HepG2 (cell line): ENCODE measurements at regions not wholly inside any gene's neighbourhood (a gene's known extent, or its start where the extent isn't known, plus 50 kb on each side); places are given as distances from the start of the nearest gene placed in this dataset.

Experiments
- ATAC-seq: fragments of 200-7000 bp; cut with Tn5 transposase; 3 replicates; pipeline ENCODE4 v1.9.1; 2020; ENCODE audit warnings: mild to moderate bottlenecking, moderate library complexity
- BruUV-seq: library from RNA; stranded (reverse); fragments of 400-500 nt; replicated peaks from 2 replicates; lab custom pipeline; 2021; lab: Mats Ljungman, UMichigan
- CTCF ChIA-PET: fragments of 300-600 bp; formaldehyde crosslinking; extraction: SDS; loops from one replicate; lab custom pipeline; 2021; ENCODE audit warnings: low total read pairs, inconsistent platforms, low intra/inter-chr PET ratio; lab: Yijun Ruan, JAX
- POLR2A ChIA-PET: fragments of 350-600 bp; sonication (Branson Sonifier 250); formaldehyde crosslinking; loops from one replicate; lab custom pipeline; 2020; ENCODE audit warnings: antibody characterized with exemption, inconsistent platforms; lab: Yijun Ruan, JAX
- DNase-seq: peaks from one replicate; pipeline ENCODE4 v3.0.0-alpha.2; 2015; ENCODE audit warnings: low spot score
- FAIRE-seq: peaks from 3 replicates; lab custom pipeline; 2011; peaks lifted over from hg19 to GRCh38; lab: Jason Lieb, UNC
- H2AFZ ChIP-seq: one replicate; pipeline ENCODE4 v1.6.1; 2011; ENCODE audit warnings: low read length, inconsistent platforms
- H3K27ac ChIP-seq: fragments of 300-600 bp; 3 replicates; pipeline ENCODE4 v1.8.0; 2011; ENCODE audit warnings: mixed run types, mild to moderate bottlenecking, mixed read lengths, low read length, inconsistent platforms; ENCODE audit not compliant: insufficient read depth; ENCODE audit errors: extremely low read length
- H3K27me3 ChIP-seq, 2 experiments: fragments of 200-600 bp in 1 of 2; 2 replicates in 1 of 2; 3 replicates in 1 of 2; pipeline versions ENCODE4 v1.6.0 to v1.8.0; 2011; ENCODE audit warnings: low read length in 2 of 2, mild to moderate bottlenecking in 2 of 2, moderate library complexity in 2 of 2, inconsistent platforms in 1 of 2; ENCODE audit not compliant: insufficient read depth in 2 of 2, control insufficient read depth in 1 of 2
- H3K36me3 ChIP-seq, 2 experiments: fragments of 200-600 bp in 1 of 2; replicated peaks in 1 of 2; 2 replicates in 1 of 2; 3 replicates in 1 of 2; pipeline versions ENCODE4 v1.5.1 to v1.8.0; 2011; ENCODE audit warnings: low read length in 2 of 2, inconsistent platforms in 1 of 2; ENCODE audit not compliant: insufficient read depth in 2 of 2, control insufficient read depth in 1 of 2
- H3K4me1 ChIP-seq: 2 replicates; pipeline ENCODE4 v1.5.1; 2012; ENCODE audit warnings: low read length, inconsistent platforms; ENCODE audit not compliant: insufficient read depth
- H3K4me2 ChIP-seq: 2 replicates; pipeline ENCODE4 v1.6.0; 2011; ENCODE audit warnings: low read depth, low read length, inconsistent platforms
- H3K4me3 ChIP-seq, 3 experiments: fragments of 200-600 bp in 1 of 3; sonication (generic), shearing (Covaris generic) in 1 of 3; replicated peaks in 1 of 3; 2 replicates each; pipeline ENCODE4 v1.5.1; 2011 to 2016; ENCODE audit warnings: low read length in 3 of 3, inconsistent platforms in 2 of 3, low read depth in 2 of 3, mild to moderate bottlenecking in 2 of 3, control low read depth in 1 of 3, mixed read lengths in 1 of 3; ENCODE audit not compliant: insufficient read depth in 1 of 3
- H3K79me2 ChIP-seq: one replicate; pipeline ENCODE4 v1.6.1; 2011; ENCODE audit warnings: low read length, inconsistent platforms; ENCODE audit not compliant: insufficient read depth
- H3K9ac ChIP-seq: 2 replicates; pipeline ENCODE4 v1.6.0; 2011; ENCODE audit warnings: mild to moderate bottlenecking, low read depth, low read length, inconsistent platforms; ENCODE audit not compliant: insufficient read depth
- H3K9me3 ChIP-seq: 2 replicates; pipeline ENCODE4 v1.5.1; 2012; ENCODE audit warnings: mild to moderate bottlenecking, low read length
- H4K20me1 ChIP-seq: 2 replicates; pipeline ENCODE4 v1.6.0; 2011; ENCODE audit warnings: inconsistent platforms, mild to moderate bottlenecking, low read length, moderate library complexity; ENCODE audit not compliant: insufficient read depth
- IRX3 ChIP-seq: sonication (generic); formaldehyde crosslinking; IDR thresholded peaks from 2 replicates; pipeline ENCODE4 v1.8.1; 2023; ENCODE audit warnings: mild to moderate bottlenecking, low read depth, missing genetic modification reagents, borderline replicate concordance
- MAFF ChIP-seq: IDR thresholded peaks from 2 replicates; pipeline ENCODE4 v1.6.1; 2011; ENCODE audit warnings: low read depth, low read length, improper control_type of control experiment
- NFYB ChIP-seq: sonication (generic); formaldehyde crosslinking; IDR thresholded peaks from 2 replicates; pipeline ENCODE4 v1.4.0; 2020; ENCODE audit warnings: missing genetic modification reagents
- RAD51 ChIP-seq: fragments of 450-650 bp; IDR thresholded peaks from 2 replicates; pipeline ENCODE4 v1.6.1; 2016; ENCODE audit warnings: borderline replicate concordance
- ZBTB3 ChIP-seq: sonication (generic); formaldehyde crosslinking; IDR thresholded peaks from 2 replicates; pipeline ENCODE4 v1.4.0; 2020; ENCODE audit warnings: low read depth, mild to moderate bottlenecking, moderate library complexity, missing genetic modification reagents, borderline replicate concordance
- ZEB1 ChIP-seq: IDR thresholded peaks from 2 replicates; pipeline ENCODE4 v1.6.1; 2012; ENCODE audit warnings: mild to moderate bottlenecking, low read depth, inconsistent platforms; ENCODE audit not compliant: insufficient replicate concordance
- ZFYVE20 ChIP-seq: sonication (generic); formaldehyde crosslinking; IDR thresholded peaks from 2 replicates; pipeline ENCODE4 v1.8.0; 2023; ENCODE audit warnings: low read depth, mild to moderate bottlenecking, moderate library complexity, missing genetic modification reagents, borderline replicate concordance
- ZGPAT ChIP-seq: IDR thresholded peaks from 2 replicates; pipeline ENCODE4 v1.6.1; 2016; ENCODE audit warnings: mild to moderate bottlenecking
- ZNF124 ChIP-seq: sonication (generic); formaldehyde crosslinking; IDR thresholded peaks from 2 replicates; pipeline ENCODE4 v1.4.0; 2020; ENCODE audit warnings: missing genetic modification reagents
- ZNF251 ChIP-seq: sonication (generic); formaldehyde crosslinking; IDR thresholded peaks from 2 replicates; pipeline ENCODE4 v1.9.0; 2021; ENCODE audit warnings: mild to moderate bottlenecking, missing genetic modification reagents
- ZNF7 ChIP-seq: IDR thresholded peaks from 2 replicates; pipeline ENCODE4 v1.6.1; 2016; ENCODE audit warnings: missing biosample characterization, missing genetic modification reagents
- ZNF703 ChIP-seq: sonication (generic); formaldehyde crosslinking; IDR thresholded peaks from 2 replicates; pipeline ENCODE4 v1.5.1; 2020; ENCODE audit warnings: missing genetic modification reagents, mild to moderate bottlenecking, moderate library complexity, borderline replicate concordance
- ZNF713 ChIP-seq: sonication (generic); formaldehyde crosslinking; IDR thresholded peaks from 2 replicates; pipeline ENCODE4 v1.4.0; 2020; ENCODE audit warnings: mild to moderate bottlenecking, missing genetic modification reagents
- ZSCAN20 ChIP-seq: sonication (generic); formaldehyde crosslinking; IDR thresholded peaks from 2 replicates; pipeline ENCODE4 v1.4.0; 2020; ENCODE audit warnings: missing genetic modification reagents, mild to moderate bottlenecking, borderline replicate concordance
- ZSCAN21 ChIP-seq: sonication (generic); formaldehyde crosslinking; IDR thresholded peaks from 2 replicates; pipeline ENCODE4 v1.8.0; 2022; ENCODE audit warnings: mild to moderate bottlenecking, missing genetic modification reagents, moderate library complexity, borderline replicate concordance
- WGBS: methylation state at CpG from one replicate; pipeline ENCODE4 v1.1.6; 2017; ENCODE audit warnings: low lambda C conversion rate; 5-methylcytosine and 5-hydroxymethylcytosine counted together
- in situ Hi-C: cut with HindIII; loops from 2 replicates; pipeline ENCODE4 v1.10.0; 2017; ENCODE audit warnings: low pct_unique_long_range_greater_than_20kb; ENCODE audit not compliant: extremely low pct_ligation_motif_present
- intact Hi-C: fragments of 100-400 bp; cut with micrococcal nuclease; formaldehyde crosslinking; loops from one replicate; pipeline ENCODE4 v1.10.0; 2022; ENCODE audit not compliant: unreplicated experiment
- TF ChIP-seq, protein P1 (sequence below): IDR thresholded peaks from 2 replicates; pipeline ENCODE4 v1.6.1; 2016; ENCODE audit warnings: low read depth, borderline replicate concordance

- Histone ChIP-seq H3K27me3 (no peaks in the 10 kb centered on the region), H3K4me1 (no peaks in the 10 kb centered on the region), H3K4me3 (no peak overlapping the region), H3K27ac (no peak overlapping the region), H4K20me1 (no peaks in the 10 kb centered on the region), H3K9ac (no peak overlapping the region), H3K36me3 (no peaks in the 10 kb centered on the region), H3K9me3 (peaks cover 77% of the 10 kb centered on the region), H2AFZ (no peak overlapping the region), H3K79me2 (no peaks in the 10 kb centered on the region), H3K4me2 (no peak overlapping the region)
- CTCF ChIA-PET, result no interaction called here
- no TSS peak for BruUV-seq
- WGBS, result 5% methylated on average over 2 of the region's 2 CpGs
- in situ Hi-C loops (no loop called here), intact Hi-C loops (no loop called here)
- POLR2A ChIA-PET, result no interaction called here
- ATAC-seq, result no peak
- no peak for DNase-seq
- TF ChIP-seq ZNF251 (CRISPR knock-in tag) (no peak), ZNF703 (CRISPR knock-in tag) (no peak), ZFYVE20 (CRISPR knock-in tag) (no peak), ZSCAN21 (CRISPR knock-in tag) (no peak), ZEB1 (no peak), NFYB (CRISPR knock-in tag) (no peak), ZNF7 (CRISPR knock-in tag) (no peak)
- TF ChIP-seq, protein P1, sequence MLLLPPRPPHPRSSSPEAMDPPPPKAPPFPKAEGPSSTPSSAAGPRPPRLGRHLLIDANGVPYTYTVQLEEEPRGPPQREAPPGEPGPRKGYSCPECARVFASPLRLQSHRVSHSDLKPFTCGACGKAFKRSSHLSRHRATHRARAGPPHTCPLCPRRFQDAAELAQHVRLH (CRISPR knock-in tag), result no peak
- no peak for FAIRE-seq
Measured at GRCh38 chr1:83110156-83110555, 888.8 kb downstream of the TTLL7 start.

- no peak for TF ChIP-seq IRX3 (CRISPR knock-in tag)
- TF ChIP-seq RAD51, result no peak
- no peak for TF ChIP-seq ZNF713 (CRISPR knock-in tag)
- no peak for TF ChIP-seq ZNF124 (CRISPR knock-in tag)
- no peak for TF ChIP-seq ZSCAN20 (CRISPR knock-in tag)
- TF ChIP-seq ZGPAT, result no peak
- no peak for TF ChIP-seq MAFF
- no peak for TF ChIP-seq ZBTB3 (CRISPR knock-in tag)
- POLR2A ChIA-PET, result no interaction called here
- WGBS, result 0% methylated on average over 1 of the region's 1 CpG
- Histone ChIP-seq H3K4me2 (no peak overlapping the region), H3K4me3 (no peak overlapping the region), H2AFZ (no peak overlapping the region), H3K9me3 (peaks cover 80% of the 10 kb centered on the region), H4K20me1 (no peaks in the 10 kb centered on the region), H3K4me1 (no peaks in the 10 kb centered on the region), H3K79me2 (no peaks in the 10 kb centered on the region), H3K36me3 (no peaks in the 10 kb centered on the region), H3K27ac (no peak overlapping the region), H3K9ac (no peak overlapping the region), H3K27me3 (no peaks in the 10 kb centered on the region)
- no peak for DNase-seq
- in situ Hi-C loops (no loop called here), intact Hi-C loops (no loop called here)
- no peak for ATAC-seq
- CTCF ChIA-PET, result no interaction called here
- FAIRE-seq, result no peak
- BruUV-seq, result no TSS peak
Measured at GRCh38 chr1:83109692-83110091, 889.2 kb downstream of the TTLL7 start.
